Upper lobe of left lung (tissue), 6 donors: ENCODE measurements at regions not wholly inside any gene's neighbourhood (a gene's known extent, or its start where the extent isn't known, plus 50 kb on each side); places are given as distances from the start of the nearest gene placed in this dataset.

Source experiments
- ATAC-seq, 2 donors: fragments of 200-7000 bp; cut with Tn5 transposase; one replicate each; pipeline ENCODE4 v1.9.1; 2022; ENCODE audit warnings: mild to moderate bottlenecking in 2 of 2, moderate library complexity in 2 of 2; ENCODE audit not compliant: low FRiP score in 2 of 2
- DNase-seq, 2 donors: peaks; one replicate each; pipeline ENCODE4 v3.0.0-alpha.2; 2019 to 2020
- H3K27ac ChIP-seq, 4 donors: fragments of 200-600 bp; sonication (generic); one replicate each; pipeline ENCODE4 v1.5.1; 2016 to 2019
- H3K27me3 ChIP-seq, 4 donors: fragments of 200-600 bp; sonication (generic); one replicate each; pipeline ENCODE4 v1.5.1; 2017 to 2019
- H3K36me3 ChIP-seq, 4 donors: fragments of 200-600 bp; sonication (generic); one replicate each; pipeline ENCODE4 v1.5.1; 2016 to 2019
- H3K4me1 ChIP-seq, 4 donors: fragments of 200-600 bp; sonication (generic); one replicate each; pipeline ENCODE4 v1.5.1; 2018 to 2019
- H3K4me3 ChIP-seq, 4 donors: fragments of 200-600 bp; sonication (generic); one replicate each; pipeline ENCODE4 v1.5.1; 2017 to 2019; ENCODE audit warnings: mild to moderate bottlenecking in 2 of 4, moderate library complexity in 1 of 4
- H3K9me3 ChIP-seq, 4 donors: fragments of 200-600 bp; sonication (generic); one replicate each; pipeline ENCODE4 v1.5.1; 2018 to 2019
- CTCF ChIP-seq, 6 experiments: fragments of 450-650 bp in 4 of 6; fragments of 200-600 bp in 2 of 6; sonication (generic) in 2 of 6; IDR thresholded peaks; one replicate each; pipeline ENCODE4 v1.5.1; 2016 to 2019; ENCODE audit warnings: antibody characterized with exemption in 6 of 6
- EP300 ChIP-seq, 4 donors: sonication (generic); formaldehyde crosslinking; IDR thresholded peaks; one replicate each; pipeline ENCODE4 v1.5.1; 2017; ENCODE audit warnings: antibody characterized with exemption in 4 of 4, control low read depth in 2 of 4
- POLR2A ChIP-seq, 4 donors: fragments of 450-650 bp; IDR thresholded peaks; one replicate each; pipeline ENCODE4 v1.5.1; 2016 to 2017; ENCODE audit warnings: antibody characterized with exemption in 4 of 4, mild to moderate bottlenecking in 2 of 4
- POLR2AphosphoS5 ChIP-seq, 2 donors: sonication (generic); formaldehyde crosslinking; IDR thresholded peaks; one replicate each; pipeline ENCODE4 v1.5.1; 2017; ENCODE audit warnings: antibody characterized with exemption in 2 of 2
- WGBS, 2 donors: methylation state at CpG; one replicate each; pipeline ENCODE4 v1.1.5; 2017 to 2018; 5-methylcytosine and 5-hydroxymethylcytosine counted together
- donor health status: DM: no; HTN: no; CAD: no; lungs with moderate emphysema.
- donor health status: DM: no; HTN: yes; CAD: no; lungs with severe emphysema.

- H3K27me3 ChIP-seq = no peaks in the 10 kb centered on the region
- no peak for ATAC-seq
- WGBS, 2 donors = 87 to 94% methylated on average over 1 of the region's 1 CpG
Observed at GRCh38 chr7:81822811-81823210, 53.0 kb upstream of the HGF start.

GRCh38 chr7:81819861-81820260, 50.0 kb upstream of the HGF start:
- 56% methylated on average over 1 of the region's 1 CpG for WGBS, 2 donors
- Histone ChIP-seq H3K9me3 (no peaks in the 10 kb centered on the region), H3K4me1 (no peaks in the 10 kb centered on the region), H3K36me3 (no peaks in the 10 kb centered on the region), H3K27me3 (no peaks in the 10 kb centered on the region), H3K4me3 (no peak overlapping the region), H3K27ac (no peak overlapping the region)
- ATAC-seq = no peak
- no peak for TF ChIP-seq POLR2A (IDR thresholded peaks at IDR 0.05)
- no peak for TF ChIP-seq EP300 (IDR thresholded peaks at IDR 0.05)
- no peak for TF ChIP-seq POLR2AphosphoS5 (IDR thresholded peaks at IDR 0.05)
- no peak for TF ChIP-seq CTCF (IDR thresholded peaks at IDR 0.05)
- no peak for DNase-seq

More at GRCh38 chr7:81822811-81823210, 53.0 kb upstream of the HGF start:
- H3K27ac ChIP-seq = no peak overlapping the region
- TF ChIP-seq CTCF (IDR thresholded peaks at IDR 0.05) (no peak), POLR2A (IDR thresholded peaks at IDR 0.05) (no peak), EP300 (IDR thresholded peaks at IDR 0.05) (no peak), POLR2AphosphoS5 (IDR thresholded peaks at IDR 0.05) (no peak)
- H3K4me1 ChIP-seq = no peaks in the 10 kb centered on the region
- H3K36me3 ChIP-seq = no peaks in the 10 kb centered on the region
- H3K9me3 ChIP-seq = no peaks in the 10 kb centered on the region
- H3K4me3 ChIP-seq = no peak overlapping the region
- DNase-seq = no peak
